Stimulated activated naive CD4-positive, alpha-beta T cell treated with Interleukin-2 at 50 U/mL for 16 hours (primary cell): ENCODE measurements at regions not wholly inside any gene's neighbourhood (a gene's known extent, or its start where the extent isn't known, plus 50 kb on each side); places are given as distances from the start of the nearest gene placed in this dataset.
"Not testable (repeated sequence)": the region's sequence is repeated elsewhere in the genome, so short reads cannot be mapped to it uniquely, and the experiment has no call there.

Source experiments
- DNase-seq: peaks from one replicate; lab custom pipeline; 2025; lab: John Stamatoyannopoulos, UW

DNA sequence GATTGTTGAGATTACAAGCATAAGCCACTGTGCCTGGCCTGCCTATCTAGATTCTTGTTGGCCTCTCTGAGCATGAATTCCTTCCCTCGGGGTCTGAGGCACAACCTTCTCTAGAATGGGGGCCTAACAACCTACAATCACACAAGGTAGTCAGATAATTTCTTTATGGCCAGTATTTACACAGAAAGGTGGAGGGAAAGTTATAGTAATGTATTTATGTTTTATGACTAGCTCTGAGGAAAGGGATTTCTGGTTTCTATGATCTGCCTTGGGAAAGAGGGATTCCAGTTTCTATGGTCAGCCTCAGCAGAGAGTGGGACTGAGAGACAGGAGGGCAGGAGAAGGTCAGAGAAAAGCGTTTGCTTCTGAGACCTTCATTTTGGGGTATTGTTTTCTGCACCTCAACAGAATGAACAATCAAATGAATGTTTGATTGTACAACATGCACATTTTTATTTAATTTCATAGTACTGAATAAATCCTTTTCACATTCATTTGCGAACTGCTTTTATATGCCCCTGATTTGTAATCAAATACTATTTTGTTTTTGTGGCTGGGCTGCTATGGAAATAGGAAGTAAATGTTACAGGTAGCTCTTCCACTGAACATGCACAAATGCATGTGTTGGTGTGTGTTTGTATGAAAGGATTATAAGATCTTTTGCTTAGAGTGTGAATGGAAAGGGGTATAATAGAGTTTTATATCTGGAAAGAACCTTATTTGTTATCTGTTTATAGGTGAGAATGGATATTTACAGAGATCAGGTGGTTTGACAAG is 499.7 kb upstream of the RGS6 start:
- DNase-seq: no peak

- DNase-seq: no peak
Observed at GRCh38 chr14:71433303-71433702, 498.9 kb upstream of the RGS6 start.

GRCh38 chr14:71435641-71436040 is 496.6 kb upstream of the RGS6 start:
- not testable (repeated sequence) for DNase-seq

GRCh38 chr14:71437870-71438269 is 494.4 kb upstream of the RGS6 start:
- DNase-seq: no peak

- DNase-seq: no peak
Observed at GRCh38 chr14:71438684-71439083, 493.5 kb upstream of the RGS6 start.

DNA sequence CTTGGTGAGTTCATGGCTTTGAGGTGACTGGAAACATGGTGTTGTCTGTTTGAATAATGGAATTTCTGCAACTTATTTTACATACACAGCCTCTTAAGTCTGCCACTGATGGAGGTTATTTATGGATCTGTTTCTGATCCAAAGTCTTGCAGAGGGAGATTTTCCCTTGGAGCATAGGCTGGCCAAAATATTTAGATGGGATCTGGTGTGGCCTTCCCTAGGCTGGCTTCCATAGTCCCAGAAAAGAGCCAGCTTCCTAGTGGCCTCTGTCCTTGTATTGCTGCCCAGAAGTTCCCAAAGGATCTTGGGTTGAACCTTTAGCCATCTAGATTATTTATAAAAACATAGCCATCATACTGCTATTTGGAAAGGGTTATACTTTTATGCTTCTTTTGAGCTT is 491.1 kb upstream of the RGS6 start:
- DNase-seq: no peak

DNA sequence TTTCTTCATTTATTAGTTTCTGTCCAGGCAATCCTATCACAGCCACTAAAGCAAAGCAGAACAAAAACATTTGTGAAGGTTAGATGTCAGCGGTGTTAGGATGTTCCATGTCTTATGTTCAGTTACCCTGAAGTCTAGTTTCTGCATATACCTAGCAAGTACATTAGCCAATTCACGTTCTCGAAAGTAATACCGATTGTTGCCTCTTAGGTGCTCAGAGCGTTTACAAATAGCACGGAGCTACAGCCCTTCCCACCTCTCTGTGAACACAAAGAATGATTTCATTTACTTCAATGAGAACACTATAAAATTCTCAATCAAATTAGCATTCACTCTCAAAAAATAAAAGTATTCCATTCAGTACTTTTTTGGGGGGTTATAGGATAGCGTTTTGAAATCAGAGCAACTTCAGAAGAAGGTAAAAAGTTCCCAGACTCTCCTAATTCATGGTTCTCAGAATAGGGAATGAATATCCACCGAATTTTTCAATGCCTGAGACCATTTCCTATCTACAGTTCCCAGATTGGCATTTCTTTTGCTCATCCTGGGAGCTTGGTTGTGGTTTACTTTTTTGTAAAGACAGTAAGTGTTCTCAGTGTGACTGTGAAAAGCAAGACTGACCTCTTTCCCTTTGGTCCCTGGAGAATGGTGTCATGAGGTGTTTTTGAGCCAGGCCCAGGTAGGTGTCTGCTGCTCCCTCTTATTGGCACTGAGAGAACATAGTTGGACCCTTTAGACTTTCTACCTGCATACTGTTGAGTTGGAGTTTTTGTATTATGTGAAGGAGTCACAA is 488.0 kb upstream of the RGS6 start:
- no peak for DNase-seq

GRCh38 chr14:71448431-71449315 is 483.6 kb upstream of the RGS6 start:
- DNase-seq: no peak

DNA sequence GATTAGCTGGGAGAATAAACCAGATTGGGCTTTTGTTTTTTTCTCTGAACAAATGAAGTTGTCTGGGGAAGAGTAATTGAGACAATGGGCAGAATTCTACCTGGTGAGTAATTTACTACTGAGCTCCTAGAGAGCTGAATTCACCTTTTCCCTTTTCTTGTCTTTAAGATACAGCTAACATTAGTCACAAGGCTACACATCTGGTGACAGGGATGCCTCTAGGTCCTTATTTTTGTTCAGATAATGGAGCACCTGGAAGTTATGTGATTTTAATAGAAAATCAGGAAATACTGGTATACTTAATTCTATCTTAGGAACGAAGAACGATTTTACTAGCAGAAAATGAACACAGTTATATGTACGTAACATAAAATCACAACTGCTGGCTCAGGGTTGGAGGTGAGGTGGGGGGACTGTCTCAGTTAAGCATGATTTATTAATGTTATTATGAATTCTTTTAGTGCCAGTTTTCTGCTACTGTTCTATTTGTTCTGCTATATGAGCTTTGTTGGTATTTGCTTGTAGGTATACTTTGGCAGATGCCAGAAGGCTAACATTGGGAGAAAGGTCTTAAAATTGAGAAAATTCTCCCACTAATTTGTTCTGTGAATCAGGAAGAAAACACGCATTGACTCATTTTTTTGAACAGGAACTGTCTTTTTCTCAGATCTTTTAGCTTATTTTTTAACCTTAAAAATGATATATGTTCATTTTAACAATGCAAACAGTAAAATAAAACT is 482.7 kb upstream of the RGS6 start:
- no peak for DNase-seq

DNA sequence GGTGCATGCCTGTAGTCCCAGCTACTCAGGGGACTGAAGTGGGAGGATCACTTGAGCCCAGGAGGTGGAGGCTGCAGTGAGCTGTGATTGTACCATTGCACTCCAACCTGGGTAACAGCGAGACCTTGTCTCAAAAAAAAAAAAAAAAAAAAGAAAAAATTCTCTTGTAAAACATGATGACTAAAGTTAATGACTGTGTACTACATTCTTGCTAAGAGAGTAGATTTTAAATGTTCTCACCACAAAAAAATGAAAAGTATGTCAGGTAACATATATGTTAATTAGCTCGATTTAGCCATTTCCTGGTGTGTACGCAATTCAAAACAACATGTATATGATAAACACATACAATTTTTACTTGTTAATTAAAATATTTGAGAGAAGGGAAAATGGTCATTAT is 480.7 kb upstream of the RGS6 start:
- DNase-seq: no peak

GRCh38 chr14:71452539-71452938 is 479.7 kb upstream of the RGS6 start:
- DNase-seq: no peak

- no peak for DNase-seq
Observed at GRCh38 chr14:71452987-71453386, 479.2 kb upstream of the RGS6 start.

DNA sequence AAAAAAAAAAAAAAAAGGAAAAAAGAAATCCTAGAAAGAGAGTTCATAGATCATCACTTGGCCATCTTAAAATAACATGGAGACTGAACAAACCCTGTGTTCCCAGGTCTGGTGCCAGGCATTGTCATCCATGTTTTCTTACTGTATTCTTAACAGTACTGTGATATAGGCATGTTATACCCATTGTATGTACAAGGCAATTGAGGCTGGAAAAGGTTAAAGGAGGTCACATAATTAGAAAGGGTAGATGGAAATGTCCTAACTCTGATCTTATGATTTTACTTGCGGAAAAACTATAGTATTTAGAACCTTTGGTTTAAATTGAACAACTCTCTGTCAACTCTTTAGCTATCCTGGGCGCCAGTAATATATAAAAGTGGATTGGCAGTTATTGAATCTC is 478.2 kb upstream of the RGS6 start:
- no peak for DNase-seq

DNA sequence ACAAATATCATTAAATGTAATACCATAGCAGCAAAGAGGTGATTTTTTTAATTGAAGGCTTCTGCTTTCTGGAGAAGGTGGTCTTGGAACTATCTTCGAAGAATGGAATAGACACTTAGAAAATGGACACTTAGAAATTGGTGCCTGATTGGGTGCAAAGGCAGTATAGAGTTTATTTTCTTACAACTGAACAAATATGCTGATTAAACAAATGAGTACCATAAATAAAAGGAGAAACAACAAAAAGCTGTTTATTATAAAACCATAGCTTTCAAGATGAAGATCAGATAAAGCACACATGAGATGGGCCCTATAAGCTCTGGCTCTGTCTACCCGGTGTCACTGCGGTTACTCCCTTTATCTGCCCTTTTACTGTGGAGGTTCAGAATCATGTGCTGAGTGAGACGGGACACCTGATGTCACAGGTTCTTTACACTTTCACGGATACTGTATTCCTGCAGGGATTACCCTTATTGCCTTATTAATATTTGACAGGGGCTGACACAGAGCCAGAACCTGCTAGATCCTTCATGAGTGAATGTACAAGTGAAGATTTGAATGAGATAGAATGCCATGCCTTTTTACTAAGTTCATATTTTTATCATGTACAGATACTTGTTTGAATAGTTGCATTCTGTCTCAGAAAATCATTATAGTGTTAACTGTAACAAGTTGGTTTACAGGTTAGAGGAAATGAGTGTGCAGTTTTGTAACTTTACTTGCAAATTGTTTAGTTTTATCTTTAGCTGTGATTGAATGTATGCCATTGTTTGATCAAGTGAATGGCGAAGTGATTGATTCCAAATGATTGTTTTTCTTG is 477.5 kb upstream of the RGS6 start:
- DNase-seq: no peak

GRCh38 chr14:71460091-71460490 is 472.1 kb upstream of the RGS6 start:
- no peak for DNase-seq

DNA sequence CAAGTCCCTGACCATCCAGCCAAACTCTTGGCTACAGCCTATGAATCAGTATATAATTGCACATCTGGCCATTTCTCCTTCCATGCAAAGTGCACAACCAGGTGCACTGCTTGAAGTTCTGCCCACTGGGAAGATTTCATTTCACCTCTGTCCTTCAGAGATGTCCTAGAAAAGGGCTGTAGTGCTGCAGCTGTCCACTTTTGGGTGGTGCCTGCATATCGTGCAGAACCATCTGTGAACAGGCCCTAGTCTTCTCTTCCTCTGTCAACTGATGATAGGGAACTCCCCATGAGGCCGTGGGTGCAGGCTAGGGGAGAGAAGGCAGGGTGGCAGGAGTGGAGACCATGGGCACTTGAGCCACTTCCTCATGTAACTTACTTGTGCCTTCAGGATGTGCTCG is 470.6 kb upstream of the RGS6 start:
- DNase-seq: not testable (repeated sequence)

- no peak for DNase-seq
Observed at GRCh38 chr14:71463807-71464206, 468.4 kb upstream of the RGS6 start.

DNA sequence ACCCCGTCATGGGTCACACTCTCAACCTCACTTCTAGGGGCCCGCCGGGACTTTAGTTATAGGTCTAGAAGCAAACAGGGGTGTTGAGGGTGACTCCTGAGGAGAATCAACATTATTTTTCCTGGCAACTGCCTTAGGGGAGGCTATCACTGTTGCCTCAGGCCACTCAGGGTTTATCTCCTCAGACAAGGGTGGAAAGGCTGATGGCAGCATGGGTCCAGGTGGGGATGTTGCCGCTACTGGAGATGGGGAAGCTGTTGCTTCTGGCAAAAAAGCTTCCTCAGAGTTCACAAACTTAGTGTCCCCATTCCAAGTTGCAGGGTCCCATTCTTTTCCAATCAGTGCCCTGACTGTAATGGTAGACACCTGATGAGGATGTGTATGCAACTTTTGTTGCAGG is 467.4 kb upstream of the RGS6 start:
- no peak for DNase-seq

DNA sequence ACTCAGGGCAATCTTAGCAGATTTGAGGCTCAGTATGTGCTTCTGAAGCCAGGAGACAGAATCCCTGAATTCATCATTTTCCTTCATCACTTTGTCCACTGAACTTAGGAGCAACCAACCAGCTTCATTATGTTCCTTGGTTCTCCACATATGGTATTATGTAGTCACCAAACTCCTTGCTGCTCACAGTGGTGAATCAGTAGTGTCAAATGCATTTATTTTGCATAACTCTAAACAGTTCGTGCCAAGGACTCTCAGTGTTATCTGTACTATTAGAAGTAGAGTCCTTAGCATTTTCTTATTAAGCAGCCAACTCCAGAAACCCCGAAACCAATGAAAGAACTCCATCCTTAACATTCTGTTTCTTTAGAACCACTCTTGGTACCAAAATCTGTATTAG is 466.9 kb upstream of the RGS6 start:
- no peak for DNase-seq

GRCh38 chr14:71466251-71466650 is 466.0 kb upstream of the RGS6 start:
- DNase-seq: no peak

DNA sequence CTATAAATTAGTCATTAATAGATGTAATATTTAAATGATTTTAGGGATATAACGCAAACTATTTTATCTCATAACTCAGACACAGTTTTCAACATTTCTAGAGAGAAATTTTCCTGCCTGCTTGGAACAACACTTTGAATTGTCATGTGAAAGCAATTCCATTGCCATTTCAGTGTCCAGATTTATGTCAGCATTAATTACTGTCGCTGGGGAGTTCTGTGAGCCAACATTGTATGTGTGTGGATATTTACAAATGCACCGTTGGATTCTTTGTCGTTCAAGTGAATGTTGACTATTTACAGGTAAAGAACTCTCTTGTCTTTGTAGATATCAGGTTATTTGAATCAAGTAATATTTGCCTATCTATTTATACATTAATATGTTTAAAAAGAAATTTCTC is 465.3 kb upstream of the RGS6 start:
- no peak for DNase-seq
